AG04450 (cell line): ENCODE measurements at regions not wholly inside any gene's neighbourhood (a gene's known extent, or its start where the extent isn't known, plus 50 kb on each side); places are given as distances from the start of the nearest gene placed in this dataset.

Source experiments
- CTCF ChIA-PET: fragments of 300-600, 350-600 bp; formaldehyde crosslinking; extraction: SDS; loops from one replicate; lab custom pipeline; 2022; ENCODE audit warnings: antibody characterized with exemption, inconsistent platforms; lab: Charles Lee
- POLR2A ChIA-PET: fragments of 350-600 bp; formaldehyde crosslinking; extraction: SDS; loops from one replicate; lab custom pipeline; 2021; ENCODE audit warnings: antibody characterized with exemption, inconsistent platforms; lab: Yijun Ruan, JAX
- DNase-seq: peaks from one replicate; pipeline ENCODE4 v3.0.0-alpha.2; 2011; ENCODE audit warnings: low read depth, low spot score
- H3K27ac ChIP-seq: one replicate; pipeline ENCODE4 v1.5.1; 2012; ENCODE audit warnings: low read depth, low read length, control low read depth
- H3K27me3 ChIP-seq: one replicate; pipeline ENCODE4 v1.6.0; 2012; ENCODE audit warnings: low read length; ENCODE audit not compliant: control insufficient read depth, insufficient read depth
- H3K4me3 ChIP-seq: 2 replicates; pipeline ENCODE4 v1.5.1; 2011; ENCODE audit warnings: mild to moderate bottlenecking, low read depth, low read length, control low read depth
- H3K9me3 ChIP-seq: 2 replicates; pipeline ENCODE4 v1.5.1; 2012; ENCODE audit warnings: low read length; ENCODE audit not compliant: control insufficient read depth, insufficient read depth
- TF ChIP-seq, protein P1 (sequence below): IDR thresholded peaks from 2 replicates; pipeline ENCODE4 v1.5.1; 2011; ENCODE audit warnings: low read depth, low read length, control low read depth, inconsistent platforms

DNA sequence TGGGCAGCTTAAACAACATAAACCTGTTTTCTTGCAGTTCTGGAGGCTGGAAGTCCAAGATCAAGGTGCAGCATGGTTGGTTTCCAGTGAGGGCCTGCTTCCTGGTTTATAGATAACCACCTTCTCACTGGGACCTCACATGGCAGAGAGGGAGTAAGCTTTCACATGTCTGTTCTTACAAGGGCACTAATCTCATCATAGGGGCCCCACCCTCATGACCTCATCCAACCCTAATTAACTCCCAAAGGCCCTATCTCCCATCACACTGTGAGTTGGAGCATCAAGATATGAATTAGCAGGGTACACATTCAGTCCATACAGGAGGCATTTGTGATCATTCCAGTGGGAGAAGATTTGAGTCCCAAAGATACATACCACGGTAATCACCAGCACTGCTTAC lies 50.5 kb upstream of the GRIN2A start:
- no peak overlapping the region for H3K27ac ChIP-seq
- CTCF ChIA-PET = no interaction called here
- no peak for DNase-seq
- H3K4me3 ChIP-seq = no peak overlapping the region
- no peaks in the 10 kb centered on the region for H3K27me3 ChIP-seq
- POLR2A ChIA-PET = no interaction called here
- H3K9me3 ChIP-seq = peaks cover 31% of the 10 kb centered on the region
- TF ChIP-seq, protein P1, sequence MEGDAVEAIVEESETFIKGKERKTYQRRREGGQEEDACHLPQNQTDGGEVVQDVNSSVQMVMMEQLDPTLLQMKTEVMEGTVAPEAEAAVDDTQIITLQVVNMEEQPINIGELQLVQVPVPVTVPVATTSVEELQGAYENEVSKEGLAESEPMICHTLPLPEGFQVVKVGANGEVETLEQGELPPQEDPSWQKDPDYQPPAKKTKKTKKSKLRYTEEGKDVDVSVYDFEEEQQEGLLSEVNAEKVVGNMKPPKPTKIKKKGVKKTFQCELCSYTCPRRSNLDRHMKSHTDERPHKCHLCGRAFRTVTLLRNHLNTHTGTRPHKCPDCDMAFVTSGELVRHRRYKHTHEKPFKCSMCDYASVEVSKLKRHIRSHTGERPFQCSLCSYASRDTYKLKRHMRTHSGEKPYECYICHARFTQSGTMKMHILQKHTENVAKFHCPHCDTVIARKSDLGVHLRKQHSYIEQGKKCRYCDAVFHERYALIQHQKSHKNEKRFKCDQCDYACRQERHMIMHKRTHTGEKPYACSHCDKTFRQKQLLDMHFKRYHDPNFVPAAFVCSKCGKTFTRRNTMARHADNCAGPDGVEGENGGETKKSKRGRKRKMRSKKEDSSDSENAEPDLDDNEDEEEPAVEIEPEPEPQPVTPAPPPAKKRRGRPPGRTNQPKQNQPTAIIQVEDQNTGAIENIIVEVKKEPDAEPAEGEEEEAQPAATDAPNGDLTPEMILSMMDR = no peak

DNA sequence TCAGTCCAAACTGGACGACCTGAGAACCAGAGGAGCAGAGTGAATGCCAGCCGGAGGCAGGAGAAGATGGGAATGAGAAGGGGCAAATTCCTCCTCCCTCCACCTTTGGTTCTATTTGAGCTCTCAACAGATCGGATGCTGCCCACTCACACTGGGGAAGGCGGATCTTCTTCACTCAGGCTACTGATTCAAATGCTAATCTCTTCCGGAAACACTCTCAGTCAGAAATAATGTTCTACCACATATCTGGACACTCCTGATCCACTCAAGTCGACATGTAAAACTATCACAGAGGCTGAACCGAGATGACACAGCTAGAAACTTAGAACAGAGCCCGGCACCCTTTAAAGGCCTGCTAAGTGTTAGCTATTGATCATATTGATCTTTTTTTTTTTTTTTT lies 57.4 kb upstream of the GRIN2A start:
- no peak for DNase-seq
- POLR2A ChIA-PET = no interaction called here

DNA sequence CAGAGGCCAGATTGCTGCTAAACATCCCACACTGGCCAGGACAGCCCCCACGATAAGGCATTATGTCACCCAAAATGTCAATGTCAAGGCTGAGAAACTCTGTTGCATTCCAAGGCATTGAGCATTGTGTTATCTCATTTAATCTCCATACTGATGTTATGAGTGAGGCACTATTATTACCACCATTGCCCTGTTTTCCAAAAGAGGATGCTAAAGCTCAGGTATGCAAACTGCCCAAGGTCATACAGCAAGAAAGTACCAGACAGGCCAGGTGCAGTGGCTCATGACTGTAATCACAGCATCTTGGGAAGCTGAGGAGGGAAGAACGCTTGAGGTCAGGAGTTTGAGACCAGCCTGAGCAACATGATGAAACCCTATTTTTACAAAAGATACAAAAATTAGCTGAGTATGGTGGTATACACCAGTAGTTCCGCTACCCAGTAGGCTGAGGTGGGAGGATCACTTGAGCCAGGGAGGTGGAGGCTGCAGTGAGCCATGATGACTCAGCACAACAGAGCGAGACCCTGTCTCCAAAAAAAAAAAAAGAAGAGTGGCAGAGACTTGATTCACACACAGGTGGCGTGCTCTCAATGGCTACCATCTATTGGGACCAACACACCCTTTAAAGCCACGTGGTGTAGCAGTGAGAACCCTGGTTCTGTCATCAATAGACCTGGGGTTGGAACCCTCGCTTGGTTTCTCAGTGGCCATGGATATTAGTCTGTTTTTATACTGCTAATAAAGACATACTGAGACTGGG lies 58.8 kb upstream of the GRIN2A start:
- TF ChIP-seq, protein P1 = no peak
- Histone ChIP-seq H3K27me3 (no peaks in the 10 kb centered on the region), H3K27ac (no peak overlapping the region), H3K9me3 (peaks cover 42% of the 10 kb centered on the region), H3K4me3 (no peak overlapping the region)
- CTCF ChIA-PET = no interaction called here
- DNase-seq = no peak
- POLR2A ChIA-PET = no interaction called here

More for the DNA sequence above, 57.4 kb upstream of the GRIN2A start:
- no peak overlapping the region for H3K4me3 ChIP-seq
- H3K27ac ChIP-seq = no peak overlapping the region
- H3K27me3 ChIP-seq = no peaks in the 10 kb centered on the region
- CTCF ChIA-PET = no interaction called here
- TF ChIP-seq, protein P1 = no peak
- H3K9me3 ChIP-seq = peaks cover 36% of the 10 kb centered on the region

DNA sequence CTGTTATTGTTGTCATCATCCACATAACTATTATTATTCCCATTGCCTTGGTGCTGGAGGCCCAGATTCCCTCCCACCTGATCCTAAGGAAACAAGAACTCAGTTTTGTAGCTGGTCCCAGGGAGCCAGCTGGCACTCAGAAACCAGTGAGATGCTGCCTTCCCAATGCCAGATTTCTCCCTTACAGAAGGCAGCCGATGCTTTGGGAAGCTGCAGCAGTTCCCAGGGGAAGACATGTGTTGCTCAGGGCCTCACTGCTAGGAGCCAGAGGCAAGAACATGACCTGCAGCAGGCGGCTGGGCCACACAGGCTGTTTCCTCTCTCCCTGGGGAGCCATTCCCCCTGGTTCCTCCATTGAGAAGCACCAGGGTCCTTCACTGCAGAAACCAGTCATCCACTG lies 59.9 kb upstream of the GRIN2A start:
- ChIA-PET CTCF (no interaction called here), POLR2A (no interaction called here)
- H3K4me3 ChIP-seq = no peak overlapping the region
- TF ChIP-seq, protein P1 = no peak
- H3K27me3 ChIP-seq = no peaks in the 10 kb centered on the region
- no peak overlapping the region for H3K27ac ChIP-seq
- peaks cover 43% of the 10 kb centered on the region for H3K9me3 ChIP-seq
- no peak for DNase-seq

DNA sequence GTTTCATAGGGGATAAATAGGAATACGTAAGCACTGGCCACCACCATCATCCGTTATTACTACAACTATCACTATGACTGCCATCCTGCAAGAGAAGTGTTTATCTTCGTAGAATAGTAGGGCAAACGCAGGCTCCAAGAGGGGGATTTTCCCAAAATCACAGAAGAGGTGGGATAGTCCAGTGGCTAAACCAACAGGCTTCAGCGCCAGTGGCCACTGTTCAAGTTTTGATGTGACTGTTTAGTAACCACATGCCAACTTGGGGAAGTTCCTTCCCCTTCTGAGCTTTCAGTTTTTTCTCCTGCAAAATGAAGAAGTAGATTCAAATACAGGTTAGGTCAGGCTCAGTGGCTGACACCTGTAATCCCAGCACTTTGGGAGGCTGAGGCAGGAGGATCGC lies 60.7 kb upstream of the GRIN2A start:
- no peak overlapping the region for H3K27ac ChIP-seq
- CTCF ChIA-PET = no interaction called here
- no peak overlapping the region for H3K4me3 ChIP-seq

More for the DNA sequence above, 60.7 kb upstream of the GRIN2A start:
- POLR2A ChIA-PET = no interaction called here
- peaks cover 45% of the 10 kb centered on the region for H3K9me3 ChIP-seq
- no peak for DNase-seq
- H3K27me3 ChIP-seq = no peaks in the 10 kb centered on the region
- TF ChIP-seq, protein P1 = no peak
